OCI-LY3 (cell line): ENCODE measurements at regions not wholly inside any gene's neighbourhood (a gene's known extent, or its start where the extent isn't known, plus 50 kb on each side); places are given as distances from the start of the nearest gene placed in this dataset.

Experiments
- H2AFZ ChIP-seq: fragments of 200-600, 300-600 bp; shearing (Covaris generic); 2 replicates; pipeline ENCODE4 v1.6.0; 2014; ENCODE audit warnings: antibody characterized with exemption, low read depth, low read length
- H3K27ac ChIP-seq: fragments of 200-600, 300-600 bp; sonication (generic); 2 replicates; pipeline ENCODE4 v1.5.1; 2014; ENCODE audit warnings: mild to moderate bottlenecking, low read length, moderate library complexity, mixed read lengths
- H3K27me3 ChIP-seq: fragments of 200-600, 300-600 bp; sonication (generic); 2 replicates; pipeline ENCODE4 v1.6.1; 2014; ENCODE audit warnings: low read depth, low read length, mixed read lengths
- H3K36me3 ChIP-seq: fragments of 200-600, 300-600 bp; sonication (generic); replicated peaks from 2 replicates; pipeline ENCODE3; 2014; ENCODE audit warnings: low read depth, low read length, mixed read lengths
- H3K4me1 ChIP-seq: fragments of 300-600, 200-600 bp; sonication (generic); 2 replicates; pipeline ENCODE4 v1.6.1; 2014; ENCODE audit warnings: low read length, mixed read lengths
- H3K4me2 ChIP-seq: fragments of 200-600, 300-600 bp; sonication (generic); 2 replicates; pipeline ENCODE4 v1.6.1; 2014; ENCODE audit warnings: low read length, mixed read lengths
- H3K4me3 ChIP-seq: fragments of 300-600, 200-600 bp; sonication (generic); 2 replicates; pipeline ENCODE4 v1.5.1; 2014; ENCODE audit warnings: antibody characterized with exemption, mild to moderate bottlenecking, low read length, moderate library complexity
- H3K79me2 ChIP-seq: fragments of 300-600, 200-600 bp; shearing (Covaris generic); 2 replicates; pipeline ENCODE4 v1.6.1; 2014; ENCODE audit warnings: mild to moderate bottlenecking, low read length, mixed read lengths
- H3K9ac ChIP-seq: fragments of 300-600, 200-600 bp; shearing (Covaris generic); 2 replicates; pipeline ENCODE4 v1.6.0; 2014; ENCODE audit warnings: mild to moderate bottlenecking, low read length, moderate library complexity
- H3K9me3 ChIP-seq: fragments of 200-600, 300-600 bp; shearing (Covaris generic); 2 replicates; pipeline ENCODE4 v1.6.1; 2014; ENCODE audit warnings: low read length, mixed read lengths; ENCODE audit not compliant: insufficient read depth
- H4K20me1 ChIP-seq: fragments of 200-600, 300-600 bp; sonication (generic); 2 replicates; pipeline ENCODE4 v1.6.1; 2016; ENCODE audit warnings: low read length, mixed read lengths; ENCODE audit not compliant: insufficient read depth
- CTCF ChIP-seq: fragments of 200-600, 300-600 bp; sonication (generic); IDR thresholded peaks from 2 replicates; pipeline ENCODE4 v1.5.1; 2014; ENCODE audit warnings: antibody characterized with exemption, low read length, low read depth
- EZH2phosphoT487 ChIP-seq: fragments of 200-600 bp; shearing (Covaris generic); IDR thresholded peaks from 2 replicates; pipeline ENCODE4 v1.6.1; 2018; ENCODE audit warnings: antibody characterized with exemption, mixed run types, low read depth

GRCh38 chr2:57437077-57437476 is 609.5 kb upstream of the VRK2 start:
- no peak overlapping the region for H3K9ac ChIP-seq
- no peaks in the 10 kb centered on the region for H3K79me2 ChIP-seq
- no peak overlapping the region for H2AFZ ChIP-seq
- TF ChIP-seq EZH2phosphoT487 (no peak), CTCF (no peak)
- no peaks in the 10 kb centered on the region for H4K20me1 ChIP-seq
- no peaks in the 10 kb centered on the region for H3K36me3 ChIP-seq
- H3K4me3 ChIP-seq = no peak overlapping the region
- H3K27ac ChIP-seq = no peak overlapping the region
- H3K4me2 ChIP-seq = no peak overlapping the region
- no peaks in the 10 kb centered on the region for H3K9me3 ChIP-seq
- peaks cover 4% of the 10 kb centered on the region for H3K4me1 ChIP-seq
- no peaks in the 10 kb centered on the region for H3K27me3 ChIP-seq

- H3K4me2 ChIP-seq = no peak overlapping the region
- no peaks in the 10 kb centered on the region for H3K79me2 ChIP-seq
- H3K27me3 ChIP-seq = no peaks in the 10 kb centered on the region
- H2AFZ ChIP-seq = no peak overlapping the region
- no peaks in the 10 kb centered on the region for H4K20me1 ChIP-seq
- TF ChIP-seq CTCF (no peak), EZH2phosphoT487 (no peak)
- no peak overlapping the region for H3K27ac ChIP-seq
- no peak overlapping the region for H3K4me3 ChIP-seq
- no peak overlapping the region for H3K9ac ChIP-seq
- H3K36me3 ChIP-seq = no peaks in the 10 kb centered on the region
- no peaks in the 10 kb centered on the region for H3K9me3 ChIP-seq
- no peaks in the 10 kb centered on the region for H3K4me1 ChIP-seq
Measured at GRCh38 chr2:57440437-57440836, 606.2 kb upstream of the VRK2 start.

DNA sequence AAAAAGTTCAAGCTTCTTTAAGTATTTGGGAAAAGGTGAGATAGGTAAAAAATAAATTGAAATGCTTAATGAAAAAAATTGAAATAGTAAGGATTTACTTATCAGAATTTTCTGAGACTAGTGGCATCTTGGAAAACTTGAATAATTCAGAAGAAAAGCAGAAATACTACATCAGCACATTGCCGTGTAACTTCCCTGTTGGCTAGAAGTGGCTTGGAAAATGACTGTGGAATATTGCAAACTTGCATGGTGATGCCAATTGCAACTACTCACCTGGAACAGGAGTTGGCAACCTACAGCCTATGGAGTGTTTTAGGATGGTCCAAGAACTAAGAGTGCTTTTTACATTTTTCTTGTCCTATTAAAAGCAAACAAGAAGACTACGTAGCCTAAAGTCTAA is 603.5 kb upstream of the VRK2 start:
- no peaks in the 10 kb centered on the region for H3K9me3 ChIP-seq
- H3K79me2 ChIP-seq = no peaks in the 10 kb centered on the region
- H2AFZ ChIP-seq = no peak overlapping the region
- no peak overlapping the region for H3K4me2 ChIP-seq
- H3K27ac ChIP-seq = no peak overlapping the region
- peaks cover 2% of the 10 kb centered on the region for H3K4me1 ChIP-seq
- no peaks in the 10 kb centered on the region for H4K20me1 ChIP-seq
- TF ChIP-seq EZH2phosphoT487 (no peak), CTCF (no peak)
- no peaks in the 10 kb centered on the region for H3K36me3 ChIP-seq
- H3K27me3 ChIP-seq = no peaks in the 10 kb centered on the region
- H3K9ac ChIP-seq = no peak overlapping the region
- no peak overlapping the region for H3K4me3 ChIP-seq

GRCh38 chr2:57443973-57444521 is 602.6 kb upstream of the VRK2 start:
- H3K27ac ChIP-seq = no peak overlapping the region
- no peaks in the 10 kb centered on the region for H3K27me3 ChIP-seq
- no peaks in the 10 kb centered on the region for H3K79me2 ChIP-seq
- no peak overlapping the region for H3K9ac ChIP-seq
- H3K4me2 ChIP-seq = no peak overlapping the region
- no peak overlapping the region for H2AFZ ChIP-seq
- no peaks in the 10 kb centered on the region for H3K36me3 ChIP-seq
- H3K4me3 ChIP-seq = no peak overlapping the region
- H3K9me3 ChIP-seq = no peaks in the 10 kb centered on the region
- H4K20me1 ChIP-seq = no peaks in the 10 kb centered on the region
- H3K4me1 ChIP-seq = peaks cover 8% of the 10 kb centered on the region
- TF ChIP-seq CTCF (no peak), EZH2phosphoT487 (no peak)
